PC-3 (cell line): ENCODE measurements at regions not wholly inside any gene's neighbourhood (a gene's known extent, or its start where the extent isn't known, plus 50 kb on each side); places are given as distances from the start of the nearest gene placed in this dataset.

Experiments
- ATAC-seq: fragments of 200-7000 bp; cut with Tn5 transposase; 2 replicates; pipeline ENCODE4 v1.9.1; 2020; ENCODE audit warnings: mild to moderate bottlenecking, moderate library complexity
- BruUV-seq: library from RNA; stranded (reverse); fragments of 400-500 nt; replicated peaks from 2 replicates; lab custom pipeline; 2021; lab: Mats Ljungman, UMichigan
- CTCF ChIA-PET: fragments of 300-600 bp; sonication (Branson Sonifier 250); formaldehyde crosslinking; loops from one replicate; lab custom pipeline; 2022; ENCODE audit warnings: antibody characterized with exemption; lab: Charles Lee
- POLR2A ChIA-PET: fragments of 300-600 bp; sonication (Branson Sonifier 250); formaldehyde crosslinking; loops from one replicate; lab custom pipeline; 2022; ENCODE audit warnings: antibody characterized with exemption; ENCODE audit not compliant: unreplicated experiment; lab: Charles Lee
- DNase-seq: peaks from one replicate; pipeline ENCODE4 v3.0.0-alpha.2; 2015
- H2AFZ ChIP-seq: fragments of 300-600 bp; sonication (generic); 2 replicates; pipeline ENCODE4 v1.6.0; 2016; ENCODE audit warnings: antibody characterized with exemption, low read length
- H3F3A ChIP-seq: fragments of 300-600 bp; sonication (generic); one replicate; pipeline ENCODE4 v1.6.0; 2017; ENCODE audit warnings: antibody characterized with exemption, low read length, control low read depth, mild to moderate bottlenecking; ENCODE audit not compliant: unreplicated experiment
- H3K27ac ChIP-seq: fragments of 300-600 bp; sonication (generic); 2 replicates; pipeline ENCODE4 v1.5.1; 2016; ENCODE audit warnings: mild to moderate bottlenecking, low read length
- H3K27me3 ChIP-seq: fragments of 300-600 bp; sonication (generic); 2 replicates; pipeline ENCODE4 v1.6.1; 2016; ENCODE audit warnings: low read length, mixed read lengths
- H3K36me3 ChIP-seq: fragments of 300-600 bp; sonication (generic); 2 replicates; pipeline ENCODE4 v1.6.1; 2016; ENCODE audit warnings: low read depth, mixed run types, low read length, mixed read lengths
- H3K4me1 ChIP-seq: fragments of 300-600 bp; sonication (generic); 2 replicates; pipeline ENCODE4 v1.5.1; 2016; ENCODE audit warnings: low read length; ENCODE audit not compliant: insufficient read depth
- H3K4me2 ChIP-seq: fragments of 300-600 bp; sonication (generic); 2 replicates; pipeline ENCODE4 v1.6.0; 2016; ENCODE audit warnings: low read length
- H3K4me3 ChIP-seq: fragments of 300-600 bp; sonication (generic); 2 replicates; pipeline ENCODE4 v1.5.1; 2016; ENCODE audit warnings: mild to moderate bottlenecking, low read length, mixed read lengths
- H3K79me2 ChIP-seq: fragments of 300-600 bp; sonication (generic); 2 replicates; pipeline ENCODE4 v1.6.1; 2017; ENCODE audit warnings: low read length, mixed read lengths
- H3K9ac ChIP-seq: fragments of 300-600 bp; sonication (generic); 2 replicates; pipeline ENCODE4 v1.6.0; 2016; ENCODE audit warnings: mild to moderate bottlenecking, low read length
- H3K9me2 ChIP-seq: fragments of 300-600 bp; sonication (generic); replicated peaks from 2 replicates; pipeline ENCODE4 v1.6.1; 2016; ENCODE audit warnings: mixed run types, low read length, mixed read lengths
- H3K9me3 ChIP-seq: fragments of 300-600 bp; sonication (generic); 2 replicates; pipeline ENCODE4 v1.6.1; 2016; ENCODE audit warnings: low read length, mixed read lengths
- H4K20me1 ChIP-seq: fragments of 300-600 bp; sonication (generic); 2 replicates; pipeline ENCODE4 v1.6.1; 2016; ENCODE audit warnings: low read length, mixed read lengths
- EZH2 ChIP-seq: fragments of 300-600 bp; sonication (generic); IDR thresholded peaks from one replicate; pipeline ENCODE4 v1.6.1; 2017; ENCODE audit warnings: antibody characterized with exemption, mild to moderate bottlenecking, low read length; ENCODE audit not compliant: unreplicated experiment
- EZH2phosphoT487 ChIP-seq: fragments of 300-600 bp; sonication (generic); IDR thresholded peaks from 2 replicates; pipeline ENCODE4 v1.6.1; 2018; ENCODE audit warnings: mild to moderate bottlenecking, antibody characterized with exemption, low read length, borderline replicate concordance
- intact Hi-C: fragments of 100-400 bp; cut with micrococcal nuclease; formaldehyde crosslinking; loops from 2 replicates; pipeline ENCODE4 v1.9.0; 2023
- TF ChIP-seq, protein P1 (sequence below): fragments of 300-600 bp; sonication (generic); conservative IDR thresholded peaks from 2 replicates; pipeline ENCODE4 v1.5.1; 2017; ENCODE audit warnings: antibody characterized with exemption, low read depth, mild to moderate bottlenecking, low read length

DNA sequence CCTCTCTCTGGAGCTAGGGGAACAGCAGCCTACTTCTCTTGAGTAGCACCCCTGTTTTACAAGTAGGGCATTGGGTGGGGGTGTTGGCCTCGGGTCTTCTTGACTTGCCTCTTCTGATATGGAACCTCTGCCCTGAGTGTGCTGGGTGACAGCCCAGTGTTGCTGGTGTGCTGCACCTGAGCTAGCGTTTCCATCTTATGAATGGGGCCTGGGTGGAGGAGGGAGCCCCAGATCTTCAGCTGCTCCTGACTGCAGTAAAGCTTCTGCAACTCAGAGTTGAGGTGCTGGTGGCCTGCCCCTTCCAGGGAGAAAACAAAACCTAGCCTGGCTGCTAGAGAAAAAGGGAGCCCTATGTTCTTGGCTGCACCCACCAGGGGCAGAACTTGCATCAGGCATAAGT is 202.5 kb upstream of the SHH start:
- H3K79me2 ChIP-seq: no peaks in the 10 kb centered on the region
- TF ChIP-seq, protein P1, sequence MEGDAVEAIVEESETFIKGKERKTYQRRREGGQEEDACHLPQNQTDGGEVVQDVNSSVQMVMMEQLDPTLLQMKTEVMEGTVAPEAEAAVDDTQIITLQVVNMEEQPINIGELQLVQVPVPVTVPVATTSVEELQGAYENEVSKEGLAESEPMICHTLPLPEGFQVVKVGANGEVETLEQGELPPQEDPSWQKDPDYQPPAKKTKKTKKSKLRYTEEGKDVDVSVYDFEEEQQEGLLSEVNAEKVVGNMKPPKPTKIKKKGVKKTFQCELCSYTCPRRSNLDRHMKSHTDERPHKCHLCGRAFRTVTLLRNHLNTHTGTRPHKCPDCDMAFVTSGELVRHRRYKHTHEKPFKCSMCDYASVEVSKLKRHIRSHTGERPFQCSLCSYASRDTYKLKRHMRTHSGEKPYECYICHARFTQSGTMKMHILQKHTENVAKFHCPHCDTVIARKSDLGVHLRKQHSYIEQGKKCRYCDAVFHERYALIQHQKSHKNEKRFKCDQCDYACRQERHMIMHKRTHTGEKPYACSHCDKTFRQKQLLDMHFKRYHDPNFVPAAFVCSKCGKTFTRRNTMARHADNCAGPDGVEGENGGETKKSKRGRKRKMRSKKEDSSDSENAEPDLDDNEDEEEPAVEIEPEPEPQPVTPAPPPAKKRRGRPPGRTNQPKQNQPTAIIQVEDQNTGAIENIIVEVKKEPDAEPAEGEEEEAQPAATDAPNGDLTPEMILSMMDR: no peak
- TF ChIP-seq EZH2: no peak
- TF ChIP-seq EZH2phosphoT487: no peak
- no peaks in the 10 kb centered on the region for H4K20me1 ChIP-seq
- ChIA-PET CTCF (no interaction called here), POLR2A (no interaction called here)
- peaks cover 3% of the 10 kb centered on the region; the same call in 1 of the 2 replicates for H3K27me3 ChIP-seq
- H3K4me1 ChIP-seq: no peaks in the 10 kb centered on the region
- no peak overlapping the region for H2AFZ ChIP-seq
- ATAC-seq (no peak), DNase-seq (no peak)
- H3K9ac ChIP-seq: no peak overlapping the region
- no peak overlapping the region for H3K27ac ChIP-seq
- H3F3A ChIP-seq: no peaks in the 10 kb centered on the region
- H3K36me3 ChIP-seq: no peaks in the 10 kb centered on the region
- no peak overlapping the region for H3K4me3 ChIP-seq
- H3K4me2 ChIP-seq: no peak overlapping the region
- no peaks in the 10 kb centered on the region for H3K9me3 ChIP-seq
- H3K9me2 ChIP-seq: no peaks in the 10 kb centered on the region
- intact Hi-C loops: no loop called here
- BruUV-seq: no TSS peak

DNA sequence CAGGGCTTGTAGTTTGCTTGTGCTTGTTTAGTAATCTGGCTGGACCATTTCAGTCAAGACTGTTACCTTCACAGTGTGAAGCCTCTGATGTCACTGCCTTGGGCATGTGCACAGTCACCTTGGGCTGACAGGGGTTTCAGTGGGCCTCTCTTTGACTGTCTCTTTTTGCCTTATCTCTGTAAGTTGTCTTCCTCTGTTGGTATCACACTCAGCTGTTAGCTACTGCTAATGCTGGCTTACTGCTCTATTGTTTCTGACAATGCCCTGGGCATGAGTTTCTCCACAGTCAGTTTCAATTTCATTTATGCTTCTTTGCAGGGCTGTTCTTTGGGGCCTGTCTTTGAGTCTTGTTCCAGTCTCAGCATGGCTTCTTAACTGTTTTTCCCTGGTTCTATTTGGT is 201.9 kb upstream of the SHH start:
- Histone ChIP-seq H3K4me1 (no peaks in the 10 kb centered on the region), H3K27me3 (peaks cover 3% of the 10 kb centered on the region; the same call in 1 of the 2 replicates), H3K4me2 (no peak overlapping the region), H3K79me2 (no peaks in the 10 kb centered on the region), H3K36me3 (no peaks in the 10 kb centered on the region), H3K9me3 (no peaks in the 10 kb centered on the region), H3K27ac (no peak overlapping the region), H3F3A (no peaks in the 10 kb centered on the region), H2AFZ (no peak overlapping the region), H4K20me1 (no peaks in the 10 kb centered on the region), H3K9me2 (no peaks in the 10 kb centered on the region), H3K4me3 (no peak overlapping the region), H3K9ac (no peak overlapping the region)
- ChIA-PET CTCF (no interaction called here), POLR2A (interaction anchor here (0.6 kb wide), 1 partner anchor 16 kb away, joined by 5 read pairs; no protein-coding TSS in a partner anchor)
- TF ChIP-seq EZH2 (no peak), EZH2phosphoT487 (no peak)
- TF ChIP-seq, protein P1: no peak
- intact Hi-C loops: no loop called here
- no peak for ATAC-seq
- no TSS peak for BruUV-seq
- DNase-seq: no peak

DNA sequence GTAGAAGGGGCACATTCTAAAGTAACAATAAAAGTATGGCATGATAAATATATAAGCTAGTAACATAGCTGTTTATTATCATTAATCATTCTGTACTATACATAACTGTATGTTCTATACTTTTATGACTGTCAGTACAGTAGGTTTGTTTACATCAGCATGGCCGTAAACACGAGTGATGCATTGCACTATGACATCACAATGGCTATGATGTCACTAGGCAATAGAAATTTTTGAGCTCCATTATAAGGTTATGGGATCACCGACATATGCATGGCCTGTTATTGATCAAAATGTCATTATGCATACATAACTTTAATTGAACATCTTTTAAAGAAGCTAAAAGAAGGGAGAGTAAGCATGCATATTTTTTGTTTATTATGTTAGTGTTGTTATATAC is 200.1 kb upstream of the SHH start:
- ATAC-seq (no peak), DNase-seq (no peak)
- Histone ChIP-seq H3K4me1 (no peaks in the 10 kb centered on the region), H3K27ac (no peak overlapping the region), H3K27me3 (peaks cover 3% of the 10 kb centered on the region; the same call in 1 of the 2 replicates), H3K79me2 (no peaks in the 10 kb centered on the region), H3K4me2 (no peak overlapping the region), H3K4me3 (no peak overlapping the region), H3K36me3 (no peaks in the 10 kb centered on the region), H3K9me3 (no peaks in the 10 kb centered on the region), H2AFZ (no peak overlapping the region), H3K9ac (no peak overlapping the region), H4K20me1 (no peaks in the 10 kb centered on the region), H3F3A (no peaks in the 10 kb centered on the region), H3K9me2 (no peaks in the 10 kb centered on the region)
- no TSS peak for BruUV-seq
- POLR2A ChIA-PET: no interaction called here
- intact Hi-C loops: no loop called here
- CTCF ChIA-PET: no interaction called here
- TF ChIP-seq, protein P1: no peak
- no peak for TF ChIP-seq EZH2phosphoT487
- no peak for TF ChIP-seq EZH2
